Stimulated activated effector memory CD8-positive, alpha-beta T cell treated with anti-CD3 and anti-CD28 coated beads, Interleukin-12 subunit alpha, Interleukin-12 subunit beta, amount 100 ng/mL, for 72 hours (primary cell): ENCODE measurements at regions not wholly inside any gene's neighbourhood (a gene's known extent, or its start where the extent isn't known, plus 50 kb on each side); places are given as distances from the start of the nearest gene placed in this dataset.

Experiments used
- ATAC-seq: fragments of 150-1000 bp; cut with Tn5 transposase; 2 replicates; pipeline ENCODE4 v1.10.0; 2021
- DNase-seq, 2 donors: peaks; one replicate each; pipeline ENCODE4 v3.0.0; 2021 to 2022; ENCODE audit warnings: low spot score in 2 of 2
- H3K27ac Mint-ChIP-seq: one replicate; pipeline ENCODE4 v1.8.0; 2022; ENCODE audit warnings: mild to moderate bottlenecking, mixed read lengths
- H3K36me3 Mint-ChIP-seq: one replicate; pipeline ENCODE4 v1.8.0; 2022; ENCODE audit warnings: mild to moderate bottlenecking, mixed read lengths
- H3K4me1 Mint-ChIP-seq: one replicate; pipeline ENCODE4 v1.8.0; 2022; ENCODE audit warnings: mixed read lengths
- H3K4me3 Mint-ChIP-seq: one replicate; pipeline ENCODE4 v1.8.0; 2022; ENCODE audit warnings: mild to moderate bottlenecking, mixed read lengths
- H3K9me3 Mint-ChIP-seq: one replicate; pipeline ENCODE4 v1.8.0; 2022; ENCODE audit warnings: mixed read lengths

- DNase-seq: no peak
- Mint-ChIP-seq H3K27ac (no peak overlapping the region), H3K36me3 (no peaks in the 10 kb centered on the region), H3K4me1 (no peaks in the 10 kb centered on the region), H3K9me3 (peaks cover 27% of the 10 kb centered on the region), H3K4me3 (no peak overlapping the region)
- ATAC-seq: no peak
Observed at GRCh38 chr16:61228371-61228770, 807.9 kb downstream of the CDH8 start.

- Mint-ChIP-seq H3K4me1 (no peaks in the 10 kb centered on the region), H3K4me3 (no peak overlapping the region), H3K27ac (no peak overlapping the region), H3K9me3 (peaks cover 15% of the 10 kb centered on the region), H3K36me3 (no peaks in the 10 kb centered on the region)
- ATAC-seq (no peak), DNase-seq (no peak)
Observed at GRCh38 chr16:61215605-61216004, 820.6 kb downstream of the CDH8 start.

GRCh38 chr16:61214780-61215179 is 821.5 kb downstream of the CDH8 start:
- Mint-ChIP-seq H3K4me1 (no peaks in the 10 kb centered on the region), H3K4me3 (no peak overlapping the region), H3K9me3 (peaks cover 15% of the 10 kb centered on the region), H3K27ac (no peak overlapping the region), H3K36me3 (no peaks in the 10 kb centered on the region)
- DNase-seq (no peak), ATAC-seq (no peak)

- no peaks in the 10 kb centered on the region for H3K4me1 Mint-ChIP-seq
Observed at GRCh38 chr16:61210076-61210475, 826.2 kb downstream of the CDH8 start.

GRCh38 chr16:61195006-61195405 is 841.2 kb downstream of the CDH8 start:
- DNase-seq (no peak), ATAC-seq (no peak)
- Mint-ChIP-seq H3K4me3 (no peak overlapping the region), H3K9me3 (peaks cover 19% of the 10 kb centered on the region), H3K4me1 (no peaks in the 10 kb centered on the region), H3K36me3 (no peaks in the 10 kb centered on the region), H3K27ac (no peak overlapping the region)

More at GRCh38 chr16:61210076-61210475, 826.2 kb downstream of the CDH8 start:
- Mint-ChIP-seq H3K27ac (no peak overlapping the region), H3K4me3 (no peak overlapping the region), H3K9me3 (peaks cover 23% of the 10 kb centered on the region), H3K36me3 (no peaks in the 10 kb centered on the region)
- ATAC-seq (no peak), DNase-seq (no peak)

GRCh38 chr16:61194573-61194972 is 841.7 kb downstream of the CDH8 start:
- peaks cover 18% of the 10 kb centered on the region for H3K9me3 Mint-ChIP-seq
- no peak overlapping the region for H3K4me3 Mint-ChIP-seq
- no peak overlapping the region for H3K27ac Mint-ChIP-seq
- H3K36me3 Mint-ChIP-seq: no peaks in the 10 kb centered on the region
- ATAC-seq (no peak), DNase-seq (no peak)
- no peaks in the 10 kb centered on the region for H3K4me1 Mint-ChIP-seq

- Mint-ChIP-seq H3K4me1 (no peaks in the 10 kb centered on the region), H3K4me3 (no peak overlapping the region), H3K27ac (no peak overlapping the region), H3K9me3 (peaks cover 18% of the 10 kb centered on the region), H3K36me3 (no peaks in the 10 kb centered on the region)
- no peak for DNase-seq
- no peak for ATAC-seq
Observed at GRCh38 chr16:61182391-61182790, 853.8 kb downstream of the CDH8 start.

GRCh38 chr16:61181982-61182381 is 854.3 kb downstream of the CDH8 start:
- Mint-ChIP-seq H3K4me1 (no peaks in the 10 kb centered on the region), H3K4me3 (no peak overlapping the region), H3K9me3 (peaks cover 19% of the 10 kb centered on the region), H3K27ac (no peak overlapping the region), H3K36me3 (no peaks in the 10 kb centered on the region)
- ATAC-seq (no peak), DNase-seq (no peak)

GRCh38 chr16:61179561-61179960 is 856.7 kb downstream of the CDH8 start:
- Mint-ChIP-seq H3K27ac (no peak overlapping the region), H3K9me3 (peaks cover 31% of the 10 kb centered on the region), H3K4me1 (no peaks in the 10 kb centered on the region), H3K36me3 (no peaks in the 10 kb centered on the region), H3K4me3 (no peak overlapping the region)
- ATAC-seq (no peak), DNase-seq (no peak)

GRCh38 chr16:61165797-61166196 is 870.4 kb downstream of the CDH8 start:
- DNase-seq (no peak), ATAC-seq (no peak)
- no peaks in the 10 kb centered on the region for H3K4me1 Mint-ChIP-seq
- no peak overlapping the region for H3K27ac Mint-ChIP-seq
- H3K36me3 Mint-ChIP-seq: no peaks in the 10 kb centered on the region
- H3K4me3 Mint-ChIP-seq: no peak overlapping the region
- peaks cover 25% of the 10 kb centered on the region for H3K9me3 Mint-ChIP-seq

GRCh38 chr16:61150351-61150750 is 885.9 kb downstream of the CDH8 start:
- DNase-seq (no peak), ATAC-seq (no peak)
- Mint-ChIP-seq H3K4me3 (no peak overlapping the region), H3K9me3 (peaks cover 10% of the 10 kb centered on the region), H3K27ac (no peak overlapping the region), H3K4me1 (no peaks in the 10 kb centered on the region), H3K36me3 (no peaks in the 10 kb centered on the region)

- Mint-ChIP-seq H3K36me3 (no peaks in the 10 kb centered on the region), H3K4me3 (no peak overlapping the region), H3K4me1 (no peaks in the 10 kb centered on the region), H3K27ac (no peak overlapping the region), H3K9me3 (peaks cover 10% of the 10 kb centered on the region)
- ATAC-seq (no peak), DNase-seq (no peak)
Observed at GRCh38 chr16:61149709-61150108, 886.5 kb downstream of the CDH8 start.

GRCh38 chr16:61148930-61149329 is 887.3 kb downstream of the CDH8 start:
- H3K36me3 Mint-ChIP-seq: no peaks in the 10 kb centered on the region
- H3K9me3 Mint-ChIP-seq: peaks cover 15% of the 10 kb centered on the region
- no peak overlapping the region for H3K27ac Mint-ChIP-seq
- no peak overlapping the region for H3K4me3 Mint-ChIP-seq
- DNase-seq (no peak), ATAC-seq (no peak)
- H3K4me1 Mint-ChIP-seq: no peaks in the 10 kb centered on the region

- no peaks in the 10 kb centered on the region for H3K4me1 Mint-ChIP-seq
- DNase-seq (no peak), ATAC-seq (no peak)
- peaks cover 28% of the 10 kb centered on the region for H3K9me3 Mint-ChIP-seq
- H3K36me3 Mint-ChIP-seq: no peaks in the 10 kb centered on the region
- no peak overlapping the region for H3K4me3 Mint-ChIP-seq
- no peak overlapping the region for H3K27ac Mint-ChIP-seq
Observed at GRCh38 chr16:61146429-61146828, 889.8 kb downstream of the CDH8 start.

GRCh38 chr16:61131447-61131846 is 904.8 kb downstream of the CDH8 start:
- no peaks in the 10 kb centered on the region for H3K4me1 Mint-ChIP-seq
- no peaks in the 10 kb centered on the region for H3K36me3 Mint-ChIP-seq
- H3K4me3 Mint-ChIP-seq: no peak overlapping the region
- H3K9me3 Mint-ChIP-seq: peaks cover 27% of the 10 kb centered on the region
- ATAC-seq: no peak
- DNase-seq: no peak
- H3K27ac Mint-ChIP-seq: no peak overlapping the region

- Mint-ChIP-seq H3K4me1 (no peaks in the 10 kb centered on the region), H3K36me3 (no peaks in the 10 kb centered on the region), H3K27ac (no peak overlapping the region), H3K9me3 (peaks cover 28% of the 10 kb centered on the region), H3K4me3 (no peak overlapping the region)
- ATAC-seq: no peak
- no peak for DNase-seq
Observed at GRCh38 chr16:61128545-61129323, 907.5 kb downstream of the CDH8 start.
